HepG2 (cell line): ENCODE measurements at regions not wholly inside any gene's neighbourhood (a gene's known extent, or its start where the extent isn't known, plus 50 kb on each side); places are given as distances from the start of the nearest gene placed in this dataset.

Experiments
- ATAC-seq: fragments of 200-7000 bp; cut with Tn5 transposase; 3 replicates; pipeline ENCODE4 v1.9.1; 2020; ENCODE audit warnings: mild to moderate bottlenecking, moderate library complexity
- BruUV-seq: library from RNA; stranded (reverse); fragments of 400-500 nt; replicated peaks from 2 replicates; lab custom pipeline; 2021; lab: Mats Ljungman, UMichigan
- CTCF ChIA-PET: fragments of 300-600 bp; formaldehyde crosslinking; extraction: SDS; loops from one replicate; lab custom pipeline; 2021; ENCODE audit warnings: low total read pairs, inconsistent platforms, low intra/inter-chr PET ratio; lab: Yijun Ruan, JAX
- POLR2A ChIA-PET: fragments of 350-600 bp; sonication (Branson Sonifier 250); formaldehyde crosslinking; loops from one replicate; lab custom pipeline; 2020; ENCODE audit warnings: antibody characterized with exemption, inconsistent platforms; lab: Yijun Ruan, JAX
- DNase-seq: peaks from one replicate; pipeline ENCODE4 v3.0.0-alpha.2; 2015; ENCODE audit warnings: low spot score
- FAIRE-seq: peaks from 3 replicates; lab custom pipeline; 2011; peaks lifted over from hg19 to GRCh38; lab: Jason Lieb, UNC
- H2AFZ ChIP-seq: one replicate; pipeline ENCODE4 v1.6.1; 2011; ENCODE audit warnings: low read length, inconsistent platforms
- H3K27ac ChIP-seq: fragments of 300-600 bp; 3 replicates; pipeline ENCODE4 v1.8.0; 2011; ENCODE audit warnings: mixed run types, mild to moderate bottlenecking, mixed read lengths, low read length, inconsistent platforms; ENCODE audit not compliant: insufficient read depth; ENCODE audit errors: extremely low read length
- H3K27me3 ChIP-seq, 2 experiments: fragments of 200-600 bp in 1 of 2; 2 replicates in 1 of 2; 3 replicates in 1 of 2; pipeline versions ENCODE4 v1.6.0 to v1.8.0; 2011; ENCODE audit warnings: low read length in 2 of 2, mild to moderate bottlenecking in 2 of 2, moderate library complexity in 2 of 2, inconsistent platforms in 1 of 2; ENCODE audit not compliant: insufficient read depth in 2 of 2, control insufficient read depth in 1 of 2
- H3K36me3 ChIP-seq, 2 experiments: fragments of 200-600 bp in 1 of 2; replicated peaks in 1 of 2; 2 replicates in 1 of 2; 3 replicates in 1 of 2; pipeline versions ENCODE4 v1.5.1 to v1.8.0; 2011; ENCODE audit warnings: low read length in 2 of 2, inconsistent platforms in 1 of 2; ENCODE audit not compliant: insufficient read depth in 2 of 2, control insufficient read depth in 1 of 2
- H3K4me1 ChIP-seq: 2 replicates; pipeline ENCODE4 v1.5.1; 2012; ENCODE audit warnings: low read length, inconsistent platforms; ENCODE audit not compliant: insufficient read depth
- H3K4me2 ChIP-seq: 2 replicates; pipeline ENCODE4 v1.6.0; 2011; ENCODE audit warnings: low read depth, low read length, inconsistent platforms
- H3K4me3 ChIP-seq, 3 experiments: fragments of 200-600 bp in 1 of 3; sonication (generic), shearing (Covaris generic) in 1 of 3; replicated peaks in 1 of 3; 2 replicates each; pipeline ENCODE4 v1.5.1; 2011 to 2016; ENCODE audit warnings: low read length in 3 of 3, inconsistent platforms in 2 of 3, low read depth in 2 of 3, mild to moderate bottlenecking in 2 of 3, control low read depth in 1 of 3, mixed read lengths in 1 of 3; ENCODE audit not compliant: insufficient read depth in 1 of 3
- H3K79me2 ChIP-seq: one replicate; pipeline ENCODE4 v1.6.1; 2011; ENCODE audit warnings: low read length, inconsistent platforms; ENCODE audit not compliant: insufficient read depth
- H3K9ac ChIP-seq: 2 replicates; pipeline ENCODE4 v1.6.0; 2011; ENCODE audit warnings: mild to moderate bottlenecking, low read depth, low read length, inconsistent platforms; ENCODE audit not compliant: insufficient read depth
- H3K9me3 ChIP-seq: 2 replicates; pipeline ENCODE4 v1.5.1; 2012; ENCODE audit warnings: mild to moderate bottlenecking, low read length
- H4K20me1 ChIP-seq: 2 replicates; pipeline ENCODE4 v1.6.0; 2011; ENCODE audit warnings: inconsistent platforms, mild to moderate bottlenecking, low read length, moderate library complexity; ENCODE audit not compliant: insufficient read depth
- ASH2L ChIP-seq: fragments of 300-600, 200-600 bp; sonication (generic); IDR thresholded peaks from 2 replicates; pipeline ENCODE4 v1.7.0; 2017; ENCODE audit warnings: low read depth, mild to moderate bottlenecking, moderate library complexity, mixed read lengths, low read length; ENCODE audit not compliant: insufficient read length
- CAMTA2 ChIP-seq: sonication (generic); formaldehyde crosslinking; IDR thresholded peaks from 2 replicates; pipeline ENCODE4 v1.4.0; 2020; ENCODE audit warnings: mild to moderate bottlenecking, missing genetic modification reagents, borderline replicate concordance
- ETV5 ChIP-seq: IDR thresholded peaks from 2 replicates; pipeline ENCODE4 v1.6.1; 2018; ENCODE audit warnings: missing biosample characterization, missing genetic modification reagents, inconsistent platforms, borderline replicate concordance
- FOXK1 ChIP-seq: sonication (generic); formaldehyde crosslinking; IDR thresholded peaks from 2 replicates; pipeline ENCODE4 v1.4.0; 2020; ENCODE audit warnings: low read depth, missing genetic modification reagents, borderline replicate concordance
- GTF3A ChIP-seq: sonication (generic); formaldehyde crosslinking; conservative IDR thresholded peaks from 2 replicates; pipeline ENCODE4 v1.4.0; 2020; ENCODE audit warnings: mild to moderate bottlenecking, missing genetic modification reagents
- HOXA9 ChIP-seq: sonication (generic); formaldehyde crosslinking; IDR thresholded peaks from 2 replicates; pipeline ENCODE4 v1.8.1; 2022; ENCODE audit warnings: missing genetic modification reagents, mild to moderate bottlenecking, moderate library complexity, borderline replicate concordance
- PAF1 ChIP-seq: IDR thresholded peaks from 2 replicates; pipeline ENCODE4 v1.6.1; 2016; ENCODE audit warnings: missing genetic modification reagents, missing compliant biosample characterization
- RFX5 ChIP-seq: IDR thresholded peaks from 2 replicates; pipeline ENCODE4 v1.6.1; 2011; ENCODE audit warnings: low read depth, low read length, improper control_type of control experiment
- SETDB1 ChIP-seq: sonication (generic); formaldehyde crosslinking; IDR thresholded peaks from 2 replicates; pipeline ENCODE4 v1.5.1; 2020; ENCODE audit warnings: missing genetic modification reagents, mild to moderate bottlenecking, borderline replicate concordance
- SNRNP70 ChIP-seq: fragments of 200-400 bp; formaldehyde crosslinking; IDR thresholded peaks from 2 replicates; pipeline ENCODE4 v1.6.1; 2017; ENCODE audit warnings: mild to moderate bottlenecking, low read depth, low read length, moderate library complexity
- ZMYM3 ChIP-seq: sonication (generic); formaldehyde crosslinking; IDR thresholded peaks from 2 replicates; pipeline ENCODE4 v1.5.1; 2020; ENCODE audit warnings: mild to moderate bottlenecking, missing genetic modification reagents
- ZNF12 ChIP-seq: sonication (generic); formaldehyde crosslinking; IDR thresholded peaks from 2 replicates; pipeline ENCODE4 v1.5.0; 2020; ENCODE audit warnings: missing genetic modification reagents
- ZNF547 ChIP-seq: sonication (generic); formaldehyde crosslinking; IDR thresholded peaks from 2 replicates; pipeline ENCODE4 v1.5.1; 2020; ENCODE audit warnings: mild to moderate bottlenecking, missing genetic modification reagents
- ZNF720 ChIP-seq: sonication (generic); formaldehyde crosslinking; IDR thresholded peaks from 2 replicates; pipeline ENCODE4 v1.4.0; 2020; ENCODE audit warnings: missing genetic modification reagents
- ZNF749 ChIP-seq: sonication (generic); formaldehyde crosslinking; IDR thresholded peaks from 2 replicates; pipeline ENCODE4 v1.8.0; 2022; ENCODE audit warnings: mild to moderate bottlenecking, missing genetic modification reagents, moderate library complexity, borderline replicate concordance
- in situ Hi-C: cut with HindIII; loops from 2 replicates; pipeline ENCODE4 v1.10.0; 2017; ENCODE audit warnings: low pct_unique_long_range_greater_than_20kb; ENCODE audit not compliant: extremely low pct_ligation_motif_present
- intact Hi-C: fragments of 100-400 bp; cut with micrococcal nuclease; formaldehyde crosslinking; loops from one replicate; pipeline ENCODE4 v1.10.0; 2022; ENCODE audit not compliant: unreplicated experiment
- TF ChIP-seq, protein P1 (sequence below): sonication (generic); IDR thresholded peaks from 2 replicates; pipeline ENCODE4 v1.6.1; 2016; ENCODE audit warnings: low read depth, borderline replicate concordance
- TF ChIP-seq, protein P2 (sequence below): sonication (generic); formaldehyde crosslinking; IDR thresholded peaks from 2 replicates; pipeline ENCODE4 v1.4.0; 2020; ENCODE audit warnings: mild to moderate bottlenecking, low read depth, missing genetic modification reagents
- TF ChIP-seq, protein P3 (sequence below): sonication (generic); formaldehyde crosslinking; IDR thresholded peaks from 2 replicates; pipeline ENCODE4 v1.5.1; 2020; ENCODE audit warnings: missing genetic modification reagents, mild to moderate bottlenecking, borderline replicate concordance
- TF ChIP-seq, protein P4 (sequence below): sonication (generic); formaldehyde crosslinking; IDR thresholded peaks from 2 replicates; pipeline ENCODE4 v1.5.0; 2020; ENCODE audit warnings: mild to moderate bottlenecking, missing genetic modification reagents, borderline replicate concordance

DNA sequence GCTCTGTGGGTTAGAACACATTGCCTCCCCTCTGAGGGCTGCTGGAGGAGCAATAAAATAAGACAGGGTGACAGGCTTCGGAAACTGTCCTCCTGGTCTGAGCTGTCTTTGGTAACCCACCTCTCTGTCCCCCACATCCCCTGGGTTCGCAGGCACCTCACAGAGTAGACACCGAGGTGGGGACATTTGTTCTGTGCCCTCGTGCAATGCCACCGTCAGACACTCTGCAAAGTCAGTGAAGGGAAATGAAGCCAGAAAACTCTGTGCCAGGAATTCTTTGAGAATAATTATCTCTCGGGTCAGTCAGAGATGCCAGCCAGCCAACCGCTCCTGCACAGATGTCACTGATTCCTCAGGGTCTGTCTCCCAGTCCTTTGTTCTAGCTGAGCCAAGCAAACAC is 493.6 kb downstream of the FOXO1 start (continued):
- TF ChIP-seq ZNF547 (CRISPR knock-in tag) (no peak), ZNF749 (CRISPR knock-in tag) (no peak)
- TF ChIP-seq, all 625 proteins: peak for 0

DNA sequence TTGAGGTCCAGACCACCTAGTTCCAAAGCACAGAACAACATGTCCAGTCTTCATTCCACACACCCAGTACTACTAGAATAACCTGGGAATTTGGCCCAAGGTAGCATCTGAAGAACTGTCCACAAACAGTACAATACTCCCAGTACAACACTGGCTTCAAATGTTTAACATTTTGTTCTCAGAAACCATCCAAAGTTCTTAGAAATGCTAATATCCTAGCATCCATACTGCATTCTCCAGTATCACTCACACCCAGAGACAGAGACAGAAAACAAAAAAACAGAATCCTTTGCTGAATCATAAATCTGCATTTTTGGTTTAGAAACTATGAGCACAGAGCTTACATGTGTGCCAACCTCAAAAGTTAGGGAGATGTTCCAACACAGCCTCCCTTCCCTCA is 490.8 kb downstream of the FOXO1 start:
- intact Hi-C loops (no loop called here), in situ Hi-C loops (no loop called here)
- no peak for ATAC-seq
- no peaks in the 10 kb centered on the region for H3K36me3 ChIP-seq
- no peak overlapping the region for H3K4me2 ChIP-seq
- no peak for FAIRE-seq
- H3K27me3 ChIP-seq = 0 out of 5 replicates have a peak, but pooled peaks cover 0 to 5% of the 10 kb centered on the region in 2 experiments
- POLR2A ChIA-PET = no interaction called here
- H3K9me3 ChIP-seq = no peaks in the 10 kb centered on the region
- no peak overlapping the region for H3K9ac ChIP-seq
- no peak overlapping the region for H3K27ac ChIP-seq
- BruUV-seq = no TSS peak
- H2AFZ ChIP-seq = no peak overlapping the region
- no peak for DNase-seq
- H4K20me1 ChIP-seq = no peaks in the 10 kb centered on the region
- H3K4me3 ChIP-seq = no peak overlapping the region
- no peaks in the 10 kb centered on the region for H3K79me2 ChIP-seq
- TF ChIP-seq, protein P1, sequence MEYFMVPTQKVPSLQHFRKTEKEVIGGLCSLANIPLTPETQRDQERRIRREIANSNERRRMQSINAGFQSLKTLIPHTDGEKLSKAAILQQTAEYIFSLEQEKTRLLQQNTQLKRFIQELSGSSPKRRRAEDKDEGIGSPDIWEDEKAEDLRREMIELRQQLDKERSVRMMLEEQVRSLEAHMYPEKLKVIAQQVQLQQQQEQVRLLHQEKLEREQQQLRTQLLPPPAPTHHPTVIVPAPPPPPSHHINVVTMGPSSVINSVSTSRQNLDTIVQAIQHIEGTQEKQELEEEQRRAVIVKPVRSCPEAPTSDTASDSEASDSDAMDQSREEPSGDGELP = no peak
- TF ChIP-seq RFX5 (no peak), HOXA9 (CRISPR knock-in tag) (no peak), ZMYM3 (CRISPR knock-in tag) (no peak), GTF3A (CRISPR knock-in tag) (no peak), ASH2L (no peak), FOXK1 (CRISPR knock-in tag) (no peak), PAF1 (CRISPR knock-in tag) (no peak), SETDB1 (CRISPR knock-in tag) (no peak), ZNF720 (no peak), ETV5 (CRISPR knock-in tag) (no peak), SNRNP70 (no peak), ZNF12 (CRISPR knock-in tag) (no peak), CAMTA2 (CRISPR knock-in tag) (no peak)
- TF ChIP-seq, protein P2, sequence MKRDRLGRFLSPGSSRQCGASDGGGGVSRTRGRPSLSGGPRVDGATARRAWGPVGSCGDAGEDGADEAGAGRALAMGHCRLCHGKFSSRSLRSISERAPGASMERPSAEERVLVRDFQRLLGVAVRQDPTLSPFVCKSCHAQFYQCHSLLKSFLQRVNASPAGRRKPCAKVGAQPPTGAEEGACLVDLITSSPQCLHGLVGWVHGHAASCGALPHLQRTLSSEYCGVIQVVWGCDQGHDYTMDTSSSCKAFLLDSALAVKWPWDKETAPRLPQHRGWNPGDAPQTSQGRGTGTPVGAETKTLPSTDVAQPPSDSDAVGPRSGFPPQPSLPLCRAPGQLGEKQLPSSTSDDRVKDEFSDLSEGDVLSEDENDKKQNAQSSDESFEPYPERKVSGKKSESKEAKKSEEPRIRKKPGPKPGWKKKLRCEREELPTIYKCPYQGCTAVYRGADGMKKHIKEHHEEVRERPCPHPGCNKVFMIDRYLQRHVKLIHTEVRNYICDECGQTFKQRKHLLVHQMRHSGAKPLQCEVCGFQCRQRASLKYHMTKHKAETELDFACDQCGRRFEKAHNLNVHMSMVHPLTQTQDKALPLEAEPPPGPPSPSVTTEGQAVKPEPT (CRISPR knock-in tag) = no peak
- TF ChIP-seq, protein P3, sequence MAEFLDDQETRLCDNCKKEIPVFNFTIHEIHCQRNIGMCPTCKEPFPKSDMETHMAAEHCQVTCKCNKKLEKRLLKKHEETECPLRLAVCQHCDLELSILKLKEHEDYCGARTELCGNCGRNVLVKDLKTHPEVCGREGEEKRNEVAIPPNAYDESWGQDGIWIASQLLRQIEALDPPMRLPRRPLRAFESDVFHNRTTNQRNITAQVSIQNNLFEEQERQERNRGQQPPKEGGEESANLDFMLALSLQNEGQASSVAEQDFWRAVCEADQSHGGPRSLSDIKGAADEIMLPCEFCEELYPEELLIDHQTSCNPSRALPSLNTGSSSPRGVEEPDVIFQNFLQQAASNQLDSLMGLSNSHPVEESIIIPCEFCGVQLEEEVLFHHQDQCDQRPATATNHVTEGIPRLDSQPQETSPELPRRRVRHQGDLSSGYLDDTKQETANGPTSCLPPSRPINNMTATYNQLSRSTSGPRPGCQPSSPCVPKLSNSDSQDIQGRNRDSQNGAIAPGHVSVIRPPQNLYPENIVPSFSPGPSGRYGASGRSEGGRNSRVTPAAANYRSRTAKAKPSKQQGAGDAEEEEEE (CRISPR knock-in tag) = no peak
- TF ChIP-seq, protein P4, sequence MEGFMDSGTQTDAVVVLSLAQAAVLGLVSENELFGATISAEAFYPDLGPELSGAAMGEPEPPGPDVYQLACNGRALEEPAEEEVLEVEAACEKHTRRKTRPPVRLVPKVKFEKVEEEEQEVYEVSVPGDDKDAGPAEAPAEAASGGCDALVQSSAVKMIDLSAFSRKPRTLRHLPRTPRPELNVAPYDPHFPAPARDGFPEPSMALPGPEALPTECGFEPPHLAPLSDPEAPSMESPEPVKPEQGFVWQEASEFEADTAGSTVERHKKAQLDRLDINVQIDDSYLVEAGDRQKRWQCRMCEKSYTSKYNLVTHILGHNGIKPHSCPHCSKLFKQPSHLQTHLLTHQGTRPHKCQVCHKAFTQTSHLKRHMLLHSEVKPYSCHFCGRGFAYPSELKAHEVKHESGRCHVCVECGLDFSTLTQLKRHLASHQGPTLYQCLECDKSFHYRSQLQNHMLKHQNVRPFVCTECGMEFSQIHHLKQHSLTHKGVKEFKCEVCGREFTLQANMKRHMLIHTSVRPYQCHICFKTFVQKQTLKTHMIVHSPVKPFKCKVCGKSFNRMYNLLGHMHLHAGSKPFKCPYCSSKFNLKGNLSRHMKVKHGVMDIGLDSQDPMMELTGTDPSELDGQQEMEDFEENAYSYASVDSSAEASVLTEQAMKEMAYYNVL (CRISPR knock-in tag) = no peak
- H3K4me1 ChIP-seq = no peaks in the 10 kb centered on the region
- CTCF ChIA-PET = no interaction called here
